ENCODE measurements at regions not wholly inside any gene's neighbourhood (a gene's known extent, or its start where the extent isn't known, plus 50 kb on each side); places are given as distances from the start of the nearest gene placed in this dataset.
A peak's percentile ranks its signal among the peaks of the same experiment; 100 is the strongest.

- TF ChIP-seq ZFX (IDR thresholded peaks at IDR 0.05; ENCODE audit: borderline replicate concordance), result no peak
- no peak for TF ChIP-seq CTCF (IDR thresholded peaks at IDR 0.05)
- no peak overlapping the region for H3K27ac ChIP-seq
These were observed 581.5 kb downstream of the PLCL1 start for GRCh38 chr2:198385856-198386255.

- TF ChIP-seq ZFX (IDR thresholded peaks at IDR 0.05; ENCODE audit: borderline replicate concordance) (no peak), CTCF (IDR thresholded peaks at IDR 0.05) (no peak)
- H3K27ac ChIP-seq, result no peak overlapping the region
These were observed 580.9 kb downstream of the PLCL1 start for GRCh38 chr2:198385326-198385725.

- H3K27ac ChIP-seq, result no peak overlapping the region
- TF ChIP-seq ZFX (IDR thresholded peaks at IDR 0.05; ENCODE audit: borderline replicate concordance), result no peak
- TF ChIP-seq CTCF (IDR thresholded peaks at IDR 0.05), result no peak
These were observed 579.0 kb downstream of the PLCL1 start for GRCh38 chr2:198383392-198383791.

- no peak overlapping the region for H3K27ac ChIP-seq
- TF ChIP-seq CTCF (IDR thresholded peaks at IDR 0.05) (no peak), ZFX (IDR thresholded peaks at IDR 0.05; ENCODE audit: borderline replicate concordance) (no peak)
These were observed 578.4 kb downstream of the PLCL1 start for GRCh38 chr2:198382811-198383210.

GRCh38 chr2:198376677-198377076, 572.3 kb downstream of the PLCL1 start:
- H3K27ac ChIP-seq, result no peak overlapping the region
- no peak for TF ChIP-seq ZFX (IDR thresholded peaks at IDR 0.05; ENCODE audit: borderline replicate concordance)
- TF ChIP-seq CTCF (IDR thresholded peaks at IDR 0.05), result no peak

- H3K27ac ChIP-seq, result no peak overlapping the region
- TF ChIP-seq CTCF (IDR thresholded peaks at IDR 0.05), result no peak
- no peak for TF ChIP-seq ZFX (IDR thresholded peaks at IDR 0.05; ENCODE audit: borderline replicate concordance)
These were observed 570.7 kb downstream of the PLCL1 start for GRCh38 chr2:198375083-198375410.

- no peak for TF ChIP-seq ZFX (IDR thresholded peaks at IDR 0.05; ENCODE audit: borderline replicate concordance)
- TF ChIP-seq CTCF (IDR thresholded peaks at IDR 0.05), result peak; percentile 93
- H3K27ac ChIP-seq, result no peak overlapping the region
These were observed 570.1 kb downstream of the PLCL1 start for GRCh38 chr2:198374375-198375082.

Measured in 22Rv1 (cell line).